Colonic mucosa (tissue), 4 donors: ENCODE measurements at regions not wholly inside any gene's neighbourhood (a gene's known extent, or its start where the extent isn't known, plus 50 kb on each side); places are given as distances from the start of the nearest gene placed in this dataset.

ENCODE experiments used
- DNase-seq: peaks from one replicate; pipeline ENCODE4 v3.0.0-alpha.2; 2020
- H3K27ac ChIP-seq: fragments of 200-600 bp; one replicate; pipeline ENCODE4 v1.8.0; 2021
- H3K27me3 ChIP-seq: fragments of 200-600 bp; one replicate; pipeline ENCODE4 v1.8.0; 2021
- H3K36me3 ChIP-seq: fragments of 200-600 bp; one replicate; pipeline ENCODE4 v1.8.0; 2021
- H3K4me1 ChIP-seq: fragments of 200-600 bp; one replicate; pipeline ENCODE4 v1.8.0; 2021; ENCODE audit warnings: mild to moderate bottlenecking
- H3K4me3 ChIP-seq: fragments of 200-600 bp; one replicate; pipeline ENCODE4 v1.8.0; 2021
- H3K9ac ChIP-seq, 2 donors: one replicate each; pipeline ENCODE4 v1.7.0; 2013; ENCODE audit warnings: control low read depth in 2 of 2, low read depth in 2 of 2, low read length in 2 of 2
- H3K9me3 ChIP-seq: fragments of 200-600 bp; one replicate; pipeline ENCODE4 v1.8.0; 2021
- intact Hi-C: fragments of 100-400 bp; cut with DNase I; formaldehyde crosslinking; loops from one replicate; pipeline ENCODE4 v1.14.1; 2022
- TF ChIP-seq, protein P1 (sequence below): fragments of 200-600 bp; IDR thresholded peaks from one replicate; pipeline ENCODE4 v1.8.0; 2022; ENCODE audit warnings: antibody characterized with exemption, mild to moderate bottlenecking
- donor health status: healthy.
- donor health status: DM: no; HTN: no; CAD: no.
- donor health status: DM: no; HTN: no; CAD: no.

GRCh38 chr14:22448905-22449599 is 140.0 kb downstream of the DAD1 start:
- H3K4me1 ChIP-seq, result no peaks in the 10 kb centered on the region
- H3K9ac ChIP-seq, result no peak overlapping the region
- no peaks in the 10 kb centered on the region for H3K9me3 ChIP-seq
- TF ChIP-seq, protein P1, sequence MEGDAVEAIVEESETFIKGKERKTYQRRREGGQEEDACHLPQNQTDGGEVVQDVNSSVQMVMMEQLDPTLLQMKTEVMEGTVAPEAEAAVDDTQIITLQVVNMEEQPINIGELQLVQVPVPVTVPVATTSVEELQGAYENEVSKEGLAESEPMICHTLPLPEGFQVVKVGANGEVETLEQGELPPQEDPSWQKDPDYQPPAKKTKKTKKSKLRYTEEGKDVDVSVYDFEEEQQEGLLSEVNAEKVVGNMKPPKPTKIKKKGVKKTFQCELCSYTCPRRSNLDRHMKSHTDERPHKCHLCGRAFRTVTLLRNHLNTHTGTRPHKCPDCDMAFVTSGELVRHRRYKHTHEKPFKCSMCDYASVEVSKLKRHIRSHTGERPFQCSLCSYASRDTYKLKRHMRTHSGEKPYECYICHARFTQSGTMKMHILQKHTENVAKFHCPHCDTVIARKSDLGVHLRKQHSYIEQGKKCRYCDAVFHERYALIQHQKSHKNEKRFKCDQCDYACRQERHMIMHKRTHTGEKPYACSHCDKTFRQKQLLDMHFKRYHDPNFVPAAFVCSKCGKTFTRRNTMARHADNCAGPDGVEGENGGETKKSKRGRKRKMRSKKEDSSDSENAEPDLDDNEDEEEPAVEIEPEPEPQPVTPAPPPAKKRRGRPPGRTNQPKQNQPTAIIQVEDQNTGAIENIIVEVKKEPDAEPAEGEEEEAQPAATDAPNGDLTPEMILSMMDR, result no peak
- no peaks in the 10 kb centered on the region for H3K27me3 ChIP-seq
- intact Hi-C loops, result no loop called here
- no peak overlapping the region for H3K27ac ChIP-seq
- DNase-seq, result no peak
- H3K4me3 ChIP-seq, result no peak overlapping the region
- H3K36me3 ChIP-seq, result no peaks in the 10 kb centered on the region

DNA sequence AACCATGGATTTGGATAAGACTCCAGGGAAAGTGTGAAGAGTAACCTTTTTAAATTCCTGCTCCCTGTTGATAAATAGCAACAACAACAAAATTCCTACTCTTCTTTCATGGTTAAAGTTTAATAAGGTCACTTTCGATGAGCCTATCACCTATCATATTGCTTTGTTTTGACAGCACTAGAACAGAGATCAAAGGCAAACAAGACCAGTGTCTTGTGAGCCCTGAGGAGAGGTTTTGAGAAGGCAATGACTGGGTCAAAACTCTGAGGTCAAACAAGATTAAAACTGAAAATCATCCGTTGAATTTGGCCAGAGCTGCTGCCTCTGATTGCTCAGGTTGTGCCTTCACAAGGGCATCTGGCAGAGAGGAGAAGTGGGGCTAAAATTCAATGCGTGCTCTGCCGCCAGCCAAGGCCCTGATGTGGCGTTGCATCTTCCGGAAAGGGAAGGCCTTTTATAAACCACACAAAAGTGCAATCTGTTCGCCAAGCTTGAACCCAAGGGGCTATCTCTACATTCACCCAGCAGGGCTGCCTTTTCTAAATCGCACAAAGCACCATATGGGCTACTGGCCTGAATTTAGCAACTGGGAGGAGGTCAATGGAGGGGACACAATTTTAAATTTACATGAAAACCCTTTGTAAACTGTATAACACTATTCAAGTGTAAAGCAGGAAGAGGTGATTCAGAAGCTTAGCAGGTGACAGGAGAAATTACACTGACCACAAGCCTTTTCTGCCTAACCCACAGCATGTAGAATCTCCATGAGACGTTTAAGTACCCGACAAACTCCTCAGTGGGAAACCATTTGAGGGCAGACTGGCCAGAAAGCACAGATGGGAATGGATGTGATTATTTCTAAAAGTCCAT is 140.8 kb downstream of the DAD1 start:
- H3K27ac ChIP-seq, result no peak overlapping the region
- H3K36me3 ChIP-seq, result no peaks in the 10 kb centered on the region
- H3K9me3 ChIP-seq, result no peaks in the 10 kb centered on the region
- no peak overlapping the region for H3K4me3 ChIP-seq
- no peak overlapping the region for H3K9ac ChIP-seq
- no peaks in the 10 kb centered on the region for H3K27me3 ChIP-seq
- no peaks in the 10 kb centered on the region for H3K4me1 ChIP-seq
- intact Hi-C loops, result no loop called here
- TF ChIP-seq, protein P1, result no peak
- DNase-seq, result no peak

- no peak overlapping the region for H3K9ac ChIP-seq
- no peak overlapping the region for H3K4me3 ChIP-seq
- TF ChIP-seq, protein P1, result no peak
- no peaks in the 10 kb centered on the region for H3K36me3 ChIP-seq
- intact Hi-C loops, result no loop called here
- H3K4me1 ChIP-seq, result no peaks in the 10 kb centered on the region
- H3K27ac ChIP-seq, result no peak overlapping the region
- no peaks in the 10 kb centered on the region for H3K9me3 ChIP-seq
- no peak for DNase-seq
- H3K27me3 ChIP-seq, result no peaks in the 10 kb centered on the region
Observed at GRCh38 chr14:22438742-22439141, 150.3 kb downstream of the DAD1 start.

- no peaks in the 10 kb centered on the region for H3K9me3 ChIP-seq
- H3K4me3 ChIP-seq, result no peak overlapping the region
- DNase-seq, result no peak
- intact Hi-C loops, result no loop called here
- no peaks in the 10 kb centered on the region for H3K27me3 ChIP-seq
- no peaks in the 10 kb centered on the region for H3K36me3 ChIP-seq
- H3K4me1 ChIP-seq, result peaks cover 5% of the 10 kb centered on the region
- H3K9ac ChIP-seq, result no peak overlapping the region
- H3K27ac ChIP-seq, result no peak overlapping the region
- TF ChIP-seq, protein P1, result no peak
Observed at GRCh38 chr14:22434901-22435550, 154.0 kb downstream of the DAD1 start.

DNA sequence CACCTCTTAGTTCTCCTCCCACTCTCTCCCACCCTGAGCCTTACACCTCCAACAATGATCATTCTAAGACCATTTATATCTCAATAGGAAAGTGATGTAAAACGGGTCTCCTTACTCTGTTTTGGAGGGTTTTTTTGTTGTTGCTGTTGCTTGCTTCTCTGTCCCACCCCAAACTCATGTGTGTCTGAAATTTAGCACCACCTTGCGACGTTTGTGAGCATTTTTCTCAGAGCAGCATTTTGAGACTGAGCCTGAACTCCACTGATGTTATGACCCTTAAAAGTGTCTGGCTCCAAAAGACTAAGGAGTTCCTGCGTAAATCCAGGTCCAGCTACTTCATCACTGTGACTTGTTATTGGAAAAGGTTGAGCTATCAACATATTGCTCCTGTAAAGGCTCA is 155.0 kb downstream of the DAD1 start:
- no peak overlapping the region for H3K9ac ChIP-seq
- intact Hi-C loops, result no loop called here
- DNase-seq, result no peak
- H3K4me1 ChIP-seq, result peaks cover 5% of the 10 kb centered on the region
- no peaks in the 10 kb centered on the region for H3K27me3 ChIP-seq
- no peak overlapping the region for H3K27ac ChIP-seq
- no peaks in the 10 kb centered on the region for H3K9me3 ChIP-seq
- TF ChIP-seq, protein P1, result no peak
- H3K36me3 ChIP-seq, result no peaks in the 10 kb centered on the region
- H3K4me3 ChIP-seq, result no peak overlapping the region
